AG04450 (cell line): ENCODE measurements at regions not wholly inside any gene's neighbourhood (a gene's known extent, or its start where the extent isn't known, plus 50 kb on each side); places are given as distances from the start of the nearest gene placed in this dataset.

ENCODE experiments used
- CTCF ChIA-PET: fragments of 300-600, 350-600 bp; formaldehyde crosslinking; extraction: SDS; loops from one replicate; lab custom pipeline; 2022; ENCODE audit warnings: antibody characterized with exemption, inconsistent platforms; lab: Charles Lee
- POLR2A ChIA-PET: fragments of 350-600 bp; formaldehyde crosslinking; extraction: SDS; loops from one replicate; lab custom pipeline; 2021; ENCODE audit warnings: antibody characterized with exemption, inconsistent platforms; lab: Yijun Ruan, JAX
- DNase-seq: peaks from one replicate; pipeline ENCODE4 v3.0.0-alpha.2; 2011; ENCODE audit warnings: low read depth, low spot score
- H3K27ac ChIP-seq: one replicate; pipeline ENCODE4 v1.5.1; 2012; ENCODE audit warnings: low read depth, low read length, control low read depth
- H3K27me3 ChIP-seq: one replicate; pipeline ENCODE4 v1.6.0; 2012; ENCODE audit warnings: low read length; ENCODE audit not compliant: control insufficient read depth, insufficient read depth
- H3K4me3 ChIP-seq: 2 replicates; pipeline ENCODE4 v1.5.1; 2011; ENCODE audit warnings: mild to moderate bottlenecking, low read depth, low read length, control low read depth
- H3K9me3 ChIP-seq: 2 replicates; pipeline ENCODE4 v1.5.1; 2012; ENCODE audit warnings: low read length; ENCODE audit not compliant: control insufficient read depth, insufficient read depth
- TF ChIP-seq, protein P1 (sequence below): IDR thresholded peaks from 2 replicates; pipeline ENCODE4 v1.5.1; 2011; ENCODE audit warnings: low read depth, low read length, control low read depth, inconsistent platforms

- ChIA-PET POLR2A (no interaction called here), CTCF (no interaction called here)
- H3K27ac ChIP-seq: no peak overlapping the region
- H3K9me3 ChIP-seq: peaks cover 6% of the 10 kb centered on the region; the same call in 1 of the 2 replicates
- DNase-seq: no peak
- H3K27me3 ChIP-seq: no peaks in the 10 kb centered on the region
- TF ChIP-seq, protein P1, sequence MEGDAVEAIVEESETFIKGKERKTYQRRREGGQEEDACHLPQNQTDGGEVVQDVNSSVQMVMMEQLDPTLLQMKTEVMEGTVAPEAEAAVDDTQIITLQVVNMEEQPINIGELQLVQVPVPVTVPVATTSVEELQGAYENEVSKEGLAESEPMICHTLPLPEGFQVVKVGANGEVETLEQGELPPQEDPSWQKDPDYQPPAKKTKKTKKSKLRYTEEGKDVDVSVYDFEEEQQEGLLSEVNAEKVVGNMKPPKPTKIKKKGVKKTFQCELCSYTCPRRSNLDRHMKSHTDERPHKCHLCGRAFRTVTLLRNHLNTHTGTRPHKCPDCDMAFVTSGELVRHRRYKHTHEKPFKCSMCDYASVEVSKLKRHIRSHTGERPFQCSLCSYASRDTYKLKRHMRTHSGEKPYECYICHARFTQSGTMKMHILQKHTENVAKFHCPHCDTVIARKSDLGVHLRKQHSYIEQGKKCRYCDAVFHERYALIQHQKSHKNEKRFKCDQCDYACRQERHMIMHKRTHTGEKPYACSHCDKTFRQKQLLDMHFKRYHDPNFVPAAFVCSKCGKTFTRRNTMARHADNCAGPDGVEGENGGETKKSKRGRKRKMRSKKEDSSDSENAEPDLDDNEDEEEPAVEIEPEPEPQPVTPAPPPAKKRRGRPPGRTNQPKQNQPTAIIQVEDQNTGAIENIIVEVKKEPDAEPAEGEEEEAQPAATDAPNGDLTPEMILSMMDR: no peak
- no peak overlapping the region for H3K4me3 ChIP-seq
These were observed 84.4 kb upstream of the SYT6 start for GRCh38 chr1:114238053-114238452.

GRCh38 chr1:114236517-114236916 lies 82.8 kb upstream of the SYT6 start:
- ChIA-PET CTCF (no interaction called here), POLR2A (no interaction called here)
- Histone ChIP-seq H3K27ac (no peak overlapping the region), H3K4me3 (no peak overlapping the region), H3K9me3 (no peaks in the 10 kb centered on the region), H3K27me3 (no peaks in the 10 kb centered on the region)
- no peak for DNase-seq
- TF ChIP-seq, protein P1: no peak

DNA sequence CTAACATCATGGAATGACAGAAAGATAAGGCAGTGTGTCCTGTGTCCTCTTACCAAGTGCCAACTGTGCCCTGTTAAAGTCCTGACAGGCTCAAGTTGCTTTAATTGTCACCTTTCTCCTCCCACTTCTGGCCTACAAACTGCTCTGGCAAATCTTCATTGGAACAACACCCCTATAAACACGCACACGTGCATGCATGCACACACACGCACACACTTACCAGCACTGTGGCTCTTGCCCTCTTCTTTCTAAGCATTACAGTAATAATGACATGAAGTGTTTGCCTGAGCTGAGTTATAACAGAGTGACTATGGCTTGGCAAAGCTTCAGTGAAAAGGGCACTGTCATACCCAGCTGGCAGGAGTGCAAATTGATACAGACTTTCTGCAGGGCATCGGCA lies 82.3 kb upstream of the SYT6 start:
- Histone ChIP-seq H3K9me3 (no peaks in the 10 kb centered on the region), H3K4me3 (no peak overlapping the region), H3K27me3 (no peaks in the 10 kb centered on the region), H3K27ac (no peak overlapping the region)
- TF ChIP-seq, protein P1: no peak
- ChIA-PET POLR2A (no interaction called here), CTCF (no interaction called here)
- DNase-seq: no peak

DNA sequence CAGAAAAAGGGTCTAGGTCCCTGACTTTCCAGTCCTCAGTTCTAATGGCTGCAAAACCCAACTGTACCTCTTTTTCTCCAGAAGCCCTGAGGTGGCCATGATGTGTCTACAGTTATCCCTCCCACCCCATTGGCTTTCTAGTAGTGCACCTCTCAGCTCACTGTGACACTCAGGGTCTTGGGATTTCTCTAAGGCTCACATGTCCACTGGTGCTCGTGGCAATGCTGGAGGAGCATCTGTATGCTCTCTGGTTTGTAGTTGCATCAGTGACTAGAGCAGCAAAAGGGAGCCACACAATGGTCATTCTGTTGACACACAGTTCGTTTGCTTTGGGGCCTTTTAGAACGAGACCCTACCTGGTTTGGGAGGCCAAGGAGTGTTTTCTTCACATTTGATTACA lies 81.6 kb upstream of the SYT6 start:
- H3K27me3 ChIP-seq: no peaks in the 10 kb centered on the region
- ChIA-PET CTCF (no interaction called here), POLR2A (no interaction called here)
- no peak overlapping the region for H3K27ac ChIP-seq
- no peak overlapping the region for H3K4me3 ChIP-seq
- no peaks in the 10 kb centered on the region for H3K9me3 ChIP-seq
- DNase-seq: no peak
- TF ChIP-seq, protein P1: no peak

- CTCF ChIA-PET: no interaction called here
- no peak overlapping the region for H3K4me3 ChIP-seq
- no peak overlapping the region for H3K27ac ChIP-seq
- H3K9me3 ChIP-seq: no peaks in the 10 kb centered on the region
- POLR2A ChIA-PET: no interaction called here
- H3K27me3 ChIP-seq: no peaks in the 10 kb centered on the region
- TF ChIP-seq, protein P1: no peak
- no peak for DNase-seq
These were observed 80.9 kb upstream of the SYT6 start for GRCh38 chr1:114234408-114235124.
